NCI-H1694 (cell line): ENCODE measurements at regions not wholly inside any gene's neighbourhood (a gene's known extent, or its start where the extent isn't known, plus 50 kb on each side); places are given as distances from the start of the nearest gene placed in this dataset.
"Not testable (repeated sequence)": the region's sequence is repeated elsewhere in the genome, so short reads cannot be mapped to it uniquely, and the experiment has no call there.

Source experiments
- DNase-seq: peaks from one replicate; lab custom pipeline; 2025; lab: John Stamatoyannopoulos, UW

GRCh38 chr14:45716572-45716971, 463.6 kb upstream of the MIS18BP1 start:
- peak; percentile 4 for DNase-seq

GRCh38 chr14:45715946-45716345, 462.9 kb upstream of the MIS18BP1 start:
- no peak for DNase-seq

- DNase-seq = no peak
Observed at GRCh38 chr14:45709541-45709940, 456.5 kb upstream of the MIS18BP1 start.

GRCh38 chr14:45705940-45706534, 453.0 kb upstream of the MIS18BP1 start:
- DNase-seq = no peak

GRCh38 chr14:45699471-45699870, 446.5 kb upstream of the MIS18BP1 start:
- no peak for DNase-seq

GRCh38 chr14:45698462-45699134, 445.6 kb upstream of the MIS18BP1 start:
- no peak for DNase-seq

GRCh38 chr14:45686771-45687170, 433.8 kb upstream of the MIS18BP1 start:
- no peak for DNase-seq

- DNase-seq = no peak
Observed at GRCh38 chr14:45680531-45680930, 427.5 kb upstream of the MIS18BP1 start.

GRCh38 chr14:45679853-45680252, 426.9 kb upstream of the MIS18BP1 start:
- DNase-seq = no peak

- no peak for DNase-seq
Observed at GRCh38 chr14:45678163-45678562, 425.2 kb upstream of the MIS18BP1 start.

GRCh38 chr14:45673420-45673819, 420.4 kb upstream of the MIS18BP1 start:
- DNase-seq = no peak

GRCh38 chr14:45664668-45665356, 411.8 kb upstream of the MIS18BP1 start:
- no peak for DNase-seq

- no peak for DNase-seq
Observed at GRCh38 chr14:45658917-45659299, 405.9 kb upstream of the MIS18BP1 start.

- no peak for DNase-seq
Observed at GRCh38 chr14:45658226-45658916, 405.4 kb upstream of the MIS18BP1 start.

- no peak for DNase-seq
Observed at GRCh38 chr14:45651890-45652289, 398.9 kb upstream of the MIS18BP1 start.

- DNase-seq = no peak
Observed at GRCh38 chr14:45650754-45651153, 397.8 kb upstream of the MIS18BP1 start.

- no peak for DNase-seq
Observed at GRCh38 chr14:45649051-45649450, 396.0 kb upstream of the MIS18BP1 start.

GRCh38 chr14:45641541-45641940, 388.5 kb upstream of the MIS18BP1 start:
- DNase-seq = no peak

- DNase-seq = not testable (repeated sequence)
Observed at GRCh38 chr14:45634651-45635441, 381.8 kb upstream of the MIS18BP1 start.

- no peak for DNase-seq
Observed at GRCh38 chr14:45633220-45633984, 380.4 kb upstream of the MIS18BP1 start.

GRCh38 chr14:45621731-45622130, 368.7 kb upstream of the MIS18BP1 start:
- no peak for DNase-seq
